ENCODE measurements at regions not wholly inside any gene's neighbourhood (a gene's known extent, or its start where the extent isn't known, plus 50 kb on each side); places are given as distances from the start of the nearest gene placed in this dataset.
"Not testable (repeated sequence)": the region's sequence is repeated elsewhere in the genome, so short reads cannot be mapped to it uniquely, and the experiment has no call there.

GRCh38 chr14:105855246-105855892 is 329.0 kb downstream of the TMEM121 start:
- no peak for DNase-seq (ENCODE audit: low read depth, low spot score)

GRCh38 chr14:105855893-105856675 is 329.7 kb downstream of the TMEM121 start:
- no peak for DNase-seq (ENCODE audit: low read depth, low spot score)

GRCh38 chr14:105856676-105857219 is 330.4 kb downstream of the TMEM121 start:
- no peak for DNase-seq (ENCODE audit: low read depth, low spot score)

GRCh38 chr14:105857220-105857825 is 330.9 kb downstream of the TMEM121 start:
- no peak for DNase-seq (ENCODE audit: low read depth, low spot score)

GRCh38 chr14:105857826-105858675 is 331.7 kb downstream of the TMEM121 start:
- DNase-seq (ENCODE audit: low read depth, low spot score), result no peak

- no peak for DNase-seq (ENCODE audit: low read depth, low spot score)
These were observed 332.3 kb downstream of the TMEM121 start for GRCh38 chr14:105858676-105859025.

GRCh38 chr14:105859073-105859716 is 332.8 kb downstream of the TMEM121 start:
- DNase-seq (ENCODE audit: low read depth, low spot score), result not testable (repeated sequence)

GRCh38 chr14:105859717-105860614 is 333.6 kb downstream of the TMEM121 start:
- DNase-seq (ENCODE audit: low read depth, low spot score), result no peak

GRCh38 chr14:105860615-105861580 is 334.5 kb downstream of the TMEM121 start:
- DNase-seq (ENCODE audit: low read depth, low spot score), result no peak

- no peak for DNase-seq (ENCODE audit: low read depth, low spot score)
These were observed 335.6 kb downstream of the TMEM121 start for GRCh38 chr14:105861985-105862465.

- no peak for DNase-seq (ENCODE audit: low read depth, low spot score)
These were observed 336.3 kb downstream of the TMEM121 start for GRCh38 chr14:105862581-105863239.

- DNase-seq (ENCODE audit: low read depth, low spot score), result no peak
These were observed 337.1 kb downstream of the TMEM121 start for GRCh38 chr14:105863296-105864108.

- no peak for DNase-seq (ENCODE audit: low read depth, low spot score)
These were observed 337.7 kb downstream of the TMEM121 start for GRCh38 chr14:105864116-105864515.

- no peak for DNase-seq (ENCODE audit: low read depth, low spot score)
These were observed 338.4 kb downstream of the TMEM121 start for GRCh38 chr14:105864651-105865265.

- no peak for DNase-seq (ENCODE audit: low read depth, low spot score)
These were observed 339.0 kb downstream of the TMEM121 start for GRCh38 chr14:105865266-105865903.

Data from iPS DF 19.7 (cell line).